Lower leg skin (tissue), 4 donors: ENCODE measurements at regions not wholly inside any gene's neighbourhood (a gene's known extent, or its start where the extent isn't known, plus 50 kb on each side); places are given as distances from the start of the nearest gene placed in this dataset.

ENCODE experiments used
- DNase-seq, 2 donors: peaks; one replicate each; pipeline ENCODE4 v3.0.0-alpha.2; 2019; ENCODE audit warnings: low spot score in 2 of 2
- H3K4me3 ChIP-seq: fragments of 200-600 bp; sonication (generic); 2 replicates; pipeline ENCODE4 v1.5.1; 2017; ENCODE audit warnings: mild to moderate bottlenecking, low read depth; ENCODE audit not compliant: poor library complexity, severe bottlenecking
- CTCF ChIP-seq, 3 donors: fragments of 450-650 bp; IDR thresholded peaks; one replicate each; pipeline ENCODE4 v1.5.1; 2016; ENCODE audit warnings: antibody characterized with exemption in 3 of 3, mild to moderate bottlenecking in 3 of 3, moderate library complexity in 2 of 3
- POLR2A ChIP-seq, 2 donors: fragments of 450-650 bp; IDR thresholded peaks; one replicate each; pipeline ENCODE4 v1.6.1; 2016 to 2017; ENCODE audit warnings: antibody characterized with exemption in 2 of 2, mild to moderate bottlenecking in 1 of 2, moderate library complexity in 1 of 2
- WGBS, 2 donors: methylation state at CpG; one replicate each; pipeline ENCODE4 v1.1.5; 2018; 5-methylcytosine and 5-hydroxymethylcytosine counted together
- intact Hi-C: fragments of 100-400 bp; cut with DNase I; formaldehyde crosslinking; loops from one replicate; pipeline ENCODE4 v1.15.0; 2023; ENCODE audit warnings: low total_unique reads

GRCh38 chr12:67410667-67411067, 141.5 kb downstream of the CAND1 start:
- no peak for TF ChIP-seq POLR2A (IDR thresholded peaks at IDR 0.05)
- TF ChIP-seq CTCF (IDR thresholded peaks at IDR 0.05) = no peak
- no peak for DNase-seq
- WGBS, 2 donors = 23 to 24% methylated on average over 2 of the region's 2 CpGs
- no peak overlapping the region for H3K4me3 ChIP-seq
- intact Hi-C loops = no loop called here

GRCh38 chr12:67411562-67411961, 142.4 kb downstream of the CAND1 start:
- TF ChIP-seq CTCF (IDR thresholded peaks at IDR 0.05) (no peak), POLR2A (IDR thresholded peaks at IDR 0.05) (no peak)
- intact Hi-C loops = no loop called here
- no peak for DNase-seq
- no peak overlapping the region for H3K4me3 ChIP-seq
- WGBS, 2 donors = 72 to 89% methylated on average over 2 of the region's 2 CpGs

- TF ChIP-seq CTCF (IDR thresholded peaks at IDR 0.05) = no peak
- no peak for TF ChIP-seq POLR2A (IDR thresholded peaks at IDR 0.05)
- intact Hi-C loops = no loop called here
- H3K4me3 ChIP-seq = no peak overlapping the region
- 44 to 75% methylated on average over 4 of the region's 4 CpGs for WGBS, 2 donors
- no peak for DNase-seq
Measured at GRCh38 chr12:67413577-67413976, 144.4 kb downstream of the CAND1 start.

GRCh38 chr12:67414011-67414715, 145.0 kb downstream of the CAND1 start:
- H3K4me3 ChIP-seq = no peak overlapping the region
- intact Hi-C loops = no loop called here
- WGBS, 2 donors = 66 to 73% methylated on average over 6 of the region's 6 CpGs
- no peak for TF ChIP-seq CTCF (IDR thresholded peaks at IDR 0.05)
- no peak for DNase-seq

GRCh38 chr12:67415473-67415872, 146.3 kb downstream of the CAND1 start:
- TF ChIP-seq CTCF (IDR thresholded peaks at IDR 0.05) (no peak), POLR2A (IDR thresholded peaks at IDR 0.05) (no peak)
- 46 to 54% methylated on average over 4 of the region's 4 CpGs for WGBS, 2 donors
- H3K4me3 ChIP-seq = no peak overlapping the region
- intact Hi-C loops = no loop called here
- DNase-seq = no peak

GRCh38 chr12:67419810-67420209, 150.7 kb downstream of the CAND1 start:
- no peak for DNase-seq
- TF ChIP-seq CTCF (IDR thresholded peaks at IDR 0.05) (no peak), POLR2A (IDR thresholded peaks at IDR 0.05) (no peak)
- WGBS, 2 donors = 95% methylated on average over 7 of the region's 7 CpGs
- no peak overlapping the region for H3K4me3 ChIP-seq
- intact Hi-C loops = no loop called here
